Left colon (tissue), 2 donors: ENCODE measurements at regions not wholly inside any gene's neighbourhood (a gene's known extent, or its start where the extent isn't known, plus 50 kb on each side); places are given as distances from the start of the nearest gene placed in this dataset.
"Not testable (repeated sequence)": the region's sequence is repeated elsewhere in the genome, so short reads cannot be mapped to it uniquely, and the experiment has no call there.

ENCODE experiments used
- ATAC-seq: fragments of 200-7000 bp; cut with Tn5 transposase; one replicate; pipeline ENCODE4 v1.9.1; 2020; ENCODE audit warnings: mild to moderate bottlenecking, moderate library complexity
- DNase-seq, 2 donors: peaks; one replicate each; pipeline ENCODE4 v3.0.0-alpha.2; 2020
- intact Hi-C, 2 donors: fragments of 100-400 bp; cut with DNase I in 1 of 2; cut with micrococcal nuclease in 1 of 2; formaldehyde crosslinking; loops; one replicate each; pipeline versions ENCODE4 v1.11.2 to v1.14.0; 2022; cut with DNase I, micrococcal nuclease
- donor health status: DM: no; HTN: no; CAD: no.
- donor health status: DM: yes; HTN: yes; CAD: no.

- intact Hi-C loops: no loop called here
- ATAC-seq: no peak
- no peak for DNase-seq
Observed at GRCh38 chr13:104608331-104608730, 1542.1 kb upstream of the SLC10A2 start.

- DNase-seq, intact Hi-C loops, ATAC-seq: not testable (repeated sequence)
Observed at GRCh38 chr13:104605435-104605834, 1539.2 kb upstream of the SLC10A2 start.

GRCh38 chr13:104597546-104598180 lies 1531.4 kb upstream of the SLC10A2 start:
- DNase-seq: peak in 1 of 2 donors; percentile 5
- intact Hi-C loops: no loop called here
- ATAC-seq: peak; percentile 96

GRCh38 chr13:104595511-104595910 lies 1529.3 kb upstream of the SLC10A2 start:
- no peak for ATAC-seq
- intact Hi-C loops: no loop called here

GRCh38 chr13:104594806-104595205 lies 1528.6 kb upstream of the SLC10A2 start:
- DNase-seq (no peak), ATAC-seq (no peak)
- intact Hi-C loops: no loop called here

More at GRCh38 chr13:104595511-104595910, 1529.3 kb upstream of the SLC10A2 start:
- DNase-seq: no peak

GRCh38 chr13:104593693-104594092 lies 1527.5 kb upstream of the SLC10A2 start:
- DNase-seq (peak in 1 of 2 donors; percentile 32), ATAC-seq (peak; percentile 56)
- intact Hi-C loops: no loop called here

GRCh38 chr13:104593251-104593576 lies 1527.0 kb upstream of the SLC10A2 start:
- intact Hi-C loops: no loop called here
- ATAC-seq (no peak), DNase-seq (no peak)

- intact Hi-C loops: no loop called here
- DNase-seq: no peak
- ATAC-seq: no peak
Observed at GRCh38 chr13:104592545-104593250, 1526.5 kb upstream of the SLC10A2 start.

GRCh38 chr13:104592127-104592526 lies 1525.9 kb upstream of the SLC10A2 start:
- DNase-seq (no peak), ATAC-seq (peak; percentile 67)
- intact Hi-C loops: no loop called here

- intact Hi-C loops: no loop called here
- DNase-seq (peak; percentile 21 to 36), ATAC-seq (peak; percentile 94)
Observed at GRCh38 chr13:104586051-104586746, 1520.0 kb upstream of the SLC10A2 start.

GRCh38 chr13:104584481-104584880 lies 1518.3 kb upstream of the SLC10A2 start:
- no peak for DNase-seq
- no peak for ATAC-seq
- intact Hi-C loops: no loop called here

GRCh38 chr13:104580931-104581330 lies 1514.7 kb upstream of the SLC10A2 start:
- intact Hi-C loops: no loop called here
- ATAC-seq: no peak
- no peak for DNase-seq

GRCh38 chr13:104577071-104577815 lies 1511.0 kb upstream of the SLC10A2 start:
- intact Hi-C loops: loop anchor here in 1 of 2 donors (10.0 kb wide), 1 partner anchor 1958 kb away; the partner anchor contains the start of gene EFNB2
- DNase-seq (no peak), ATAC-seq (no peak)

GRCh38 chr13:104571893-104572229 lies 1505.6 kb upstream of the SLC10A2 start:
- ATAC-seq (no peak), DNase-seq (no peak)
- intact Hi-C loops: loop anchor here in 1 of 2 donors (10.0 kb wide), 1 partner anchor 1963 kb away; the partner anchor contains the start of gene EFNB2

- DNase-seq (peak; percentile 62 to 69), ATAC-seq (peak; percentile 93)
- intact Hi-C loops: loop anchor here in 1 of 2 donors (10.0 kb wide), 1 partner anchor 1963 kb away; the partner anchor contains the start of gene EFNB2
Observed at GRCh38 chr13:104571161-104571892, 1505.1 kb upstream of the SLC10A2 start.

- no peak for DNase-seq
- no peak for ATAC-seq
- intact Hi-C loops: no loop called here
Observed at GRCh38 chr13:104567114-104567513, 1500.9 kb upstream of the SLC10A2 start.

GRCh38 chr13:104565888-104566287 lies 1499.7 kb upstream of the SLC10A2 start:
- DNase-seq (no peak), ATAC-seq (no peak)
- intact Hi-C loops: no loop called here

- ATAC-seq (no peak), DNase-seq (no peak)
- intact Hi-C loops: no loop called here
Observed at GRCh38 chr13:104553896-104554295, 1487.7 kb upstream of the SLC10A2 start.

GRCh38 chr13:104553186-104553585 lies 1487.0 kb upstream of the SLC10A2 start:
- intact Hi-C loops: no loop called here
- DNase-seq (no peak), ATAC-seq (no peak)
